Amygdala (tissue), 56 donors: ENCODE measurements at regions not wholly inside any gene's neighbourhood (a gene's known extent, or its start where the extent isn't known, plus 50 kb on each side); places are given as distances from the start of the nearest gene placed in this dataset.
A peak's percentile ranks its signal among the peaks of the same experiment; 100 is the strongest.
"Not testable (repeated sequence)": the region's sequence is repeated elsewhere in the genome, so short reads cannot be mapped to it uniquely, and the experiment has no call there.

Source experiments
- DNase-seq, 56 donors: peaks; one replicate each; lab custom pipeline; 2025; lab: John Stamatoyannopoulos, UW

GRCh38 chr5:42989190-42989589, 50.9 kb downstream of the ANXA2R start:
- DNase-seq = no peak

- DNase-seq = no peak
These were observed 51.6 kb downstream of the ANXA2R start for GRCh38 chr5:42988568-42988967.

GRCh38 chr5:42985129-42986037, 54.7 kb downstream of the ANXA2R start:
- no peak for DNase-seq

GRCh38 chr5:42984307-42984706, 55.8 kb downstream of the ANXA2R start:
- DNase-seq = no peak

- no peak for DNase-seq
These were observed 58.0 kb downstream of the ANXA2R start for GRCh38 chr5:42982107-42982622.

GRCh38 chr5:42981417-42982106, 58.6 kb downstream of the ANXA2R start:
- DNase-seq = not testable (repeated sequence)

GRCh38 chr5:42981015-42981414, 59.1 kb downstream of the ANXA2R start:
- DNase-seq = not testable (repeated sequence)

GRCh38 chr5:42980391-42980790, 59.7 kb downstream of the ANXA2R start:
- not testable (repeated sequence) for DNase-seq

GRCh38 chr5:42979242-42979641, 60.9 kb downstream of the ANXA2R start:
- DNase-seq = not testable (repeated sequence)

- no peak for DNase-seq
These were observed 65.6 kb downstream of the ANXA2R start for GRCh38 chr5:42974536-42974935.

- DNase-seq = no peak
These were observed 69.2 kb downstream of the ANXA2R start for GRCh38 chr5:42970636-42971559.

GRCh38 chr5:42965934-42966333, 74.2 kb downstream of the ANXA2R start:
- no peak for DNase-seq

GRCh38 chr5:42963412-42963811, 76.7 kb downstream of the ANXA2R start:
- DNase-seq = no peak

GRCh38 chr5:42962124-42962523, 78.0 kb downstream of the ANXA2R start:
- DNase-seq = no peak

- no peak for DNase-seq
These were observed 79.6 kb downstream of the ANXA2R start for GRCh38 chr5:42960506-42960905.

- DNase-seq = no peak
These were observed 83.6 kb downstream of the ANXA2R start for GRCh38 chr5:42956551-42956950.

GRCh38 chr5:42953041-42953440, 87.1 kb downstream of the ANXA2R start:
- DNase-seq = no peak

- DNase-seq = no peak
These were observed 87.5 kb downstream of the ANXA2R start for GRCh38 chr5:42952578-42952974.

GRCh38 chr5:42951293-42951840, 88.8 kb downstream of the ANXA2R start:
- peak in 4 of 56 donors; percentile 15 to 30 (median 18) for DNase-seq
